ACC112 (cell line): ENCODE measurements at regions not wholly inside any gene's neighbourhood (a gene's known extent, or its start where the extent isn't known, plus 50 kb on each side); places are given as distances from the start of the nearest gene placed in this dataset.
"Not testable (repeated sequence)": the region's sequence is repeated elsewhere in the genome, so short reads cannot be mapped to it uniquely, and the experiment has no call there.

Experiments
- H2AFZ ChIP-seq: fragments of 200-600 bp; sonication (generic); one replicate; pipeline ENCODE4 v1.6.0; 2017; ENCODE audit warnings: antibody characterized with exemption, low read length; ENCODE audit not compliant: unreplicated experiment
- H3K27ac ChIP-seq: fragments of 200-600 bp; sonication (generic); 2 replicates; pipeline ENCODE4 v1.5.1; 2014; ENCODE audit warnings: low read depth, mild to moderate bottlenecking, antibody characterized with exemption, low read length, moderate library complexity
- H3K27me3 ChIP-seq: fragments of 200-600 bp; sonication (generic); 2 replicates; pipeline ENCODE4 v1.6.1; 2014; ENCODE audit warnings: mild to moderate bottlenecking, antibody characterized with exemption, low read length, moderate library complexity, mixed read lengths; ENCODE audit not compliant: insufficient read depth
- H3K36me3 ChIP-seq: fragments of 200-600 bp; sonication (generic); 2 replicates; pipeline ENCODE4 v1.6.1; 2016; ENCODE audit warnings: mild to moderate bottlenecking, antibody characterized with exemption, low read length, moderate library complexity, mixed read lengths; ENCODE audit not compliant: insufficient read depth
- H3K4me1 ChIP-seq: fragments of 200-600 bp; sonication (generic); one replicate; pipeline ENCODE4 v1.6.1; 2016; ENCODE audit warnings: low read length, mixed read lengths; ENCODE audit not compliant: insufficient read depth, unreplicated experiment, control insufficient read depth
- H3K4me3 ChIP-seq: fragments of 200-600 bp; sonication (generic); 2 replicates; pipeline ENCODE4 v1.5.1; 2014; ENCODE audit warnings: mild to moderate bottlenecking, low read depth, low read length
- H3K79me2 ChIP-seq: fragments of 200-600 bp; sonication (generic); one replicate; pipeline ENCODE4 v1.6.0; 2016; ENCODE audit warnings: low read length; ENCODE audit not compliant: control insufficient read depth, unreplicated experiment, insufficient read depth

DNA sequence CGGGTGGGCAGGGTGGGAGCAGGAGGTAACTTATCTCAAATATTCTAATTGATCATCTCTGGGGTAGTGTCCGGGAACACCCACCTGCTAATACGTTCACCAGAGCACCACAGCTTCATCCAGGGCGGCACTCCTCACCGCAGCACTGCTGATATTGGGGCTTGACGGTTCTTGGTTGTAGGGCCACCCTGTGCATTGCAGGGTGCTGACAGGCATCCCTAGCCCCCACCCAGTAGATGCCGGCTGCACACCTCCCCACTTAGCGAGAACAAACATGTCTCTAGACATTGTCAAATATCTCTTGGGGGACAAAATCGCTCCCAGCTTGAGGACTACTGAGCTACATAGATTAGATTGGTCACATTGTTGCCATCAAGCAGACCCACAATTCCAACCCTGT, 73.9 kb upstream of the WASF3 start:
- Histone ChIP-seq H2AFZ (no peak overlapping the region), H3K4me3 (no peak overlapping the region), H3K4me1 (no peaks in the 10 kb centered on the region), H3K36me3 (no peaks in the 10 kb centered on the region), H3K27ac (no peak overlapping the region), H3K27me3 (no peaks in the 10 kb centered on the region), H3K79me2 (no peaks in the 10 kb centered on the region)

DNA sequence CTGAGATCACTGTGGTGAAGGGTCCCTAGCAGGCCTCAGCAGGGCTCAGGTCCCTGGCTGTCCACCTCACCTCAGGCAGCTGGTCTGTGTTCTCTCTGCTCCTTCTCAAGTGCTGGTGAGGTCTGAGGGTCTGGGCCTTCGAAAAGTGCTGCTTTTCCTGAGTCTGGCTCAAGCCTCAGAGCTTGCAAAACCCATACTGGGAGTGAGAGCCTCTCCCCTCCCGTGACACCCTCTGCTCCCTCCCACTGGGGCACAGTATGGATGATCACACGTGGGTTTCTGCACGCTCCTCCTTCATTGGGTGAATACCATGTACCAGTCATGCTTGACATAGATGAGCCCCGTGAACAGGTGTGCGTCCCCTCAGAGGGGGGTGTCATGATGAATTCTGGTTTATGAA, 73.3 kb upstream of the WASF3 start:
- Histone ChIP-seq H3K4me1 (no peaks in the 10 kb centered on the region), H3K36me3 (no peaks in the 10 kb centered on the region), H3K27me3 (no peaks in the 10 kb centered on the region; the same call in 1 of the 2 replicates), H3K27ac (no peak overlapping the region), H3K79me2 (no peaks in the 10 kb centered on the region), H3K4me3 (no peak overlapping the region), H2AFZ (no peak overlapping the region)

DNA sequence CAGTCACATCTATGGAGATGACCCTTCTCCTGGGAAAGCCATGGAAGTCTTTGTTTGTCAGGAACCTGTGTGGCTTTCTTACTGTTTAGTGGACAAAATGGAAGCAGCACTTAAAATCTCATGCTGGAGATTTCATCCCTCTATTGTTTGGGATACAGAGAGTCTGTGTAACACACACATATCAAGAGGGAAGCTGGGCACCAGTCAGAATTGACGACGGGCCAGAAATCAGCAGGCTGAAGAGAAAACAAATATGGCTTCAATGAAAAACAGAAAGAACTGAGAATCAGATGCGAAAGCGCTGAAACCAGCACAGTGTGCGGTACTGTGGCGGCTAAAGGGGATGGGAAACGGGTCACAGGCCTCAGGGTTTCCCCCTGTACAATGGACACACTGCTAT, 72.2 kb upstream of the WASF3 start:
- Histone ChIP-seq H2AFZ (no peak overlapping the region), H3K4me1 (no peaks in the 10 kb centered on the region), H3K79me2 (no peaks in the 10 kb centered on the region), H3K27me3 (no peaks in the 10 kb centered on the region; the same call in 1 of the 2 replicates), H3K4me3 (no peak overlapping the region), H3K36me3 (no peaks in the 10 kb centered on the region), H3K27ac (no peak overlapping the region)

DNA sequence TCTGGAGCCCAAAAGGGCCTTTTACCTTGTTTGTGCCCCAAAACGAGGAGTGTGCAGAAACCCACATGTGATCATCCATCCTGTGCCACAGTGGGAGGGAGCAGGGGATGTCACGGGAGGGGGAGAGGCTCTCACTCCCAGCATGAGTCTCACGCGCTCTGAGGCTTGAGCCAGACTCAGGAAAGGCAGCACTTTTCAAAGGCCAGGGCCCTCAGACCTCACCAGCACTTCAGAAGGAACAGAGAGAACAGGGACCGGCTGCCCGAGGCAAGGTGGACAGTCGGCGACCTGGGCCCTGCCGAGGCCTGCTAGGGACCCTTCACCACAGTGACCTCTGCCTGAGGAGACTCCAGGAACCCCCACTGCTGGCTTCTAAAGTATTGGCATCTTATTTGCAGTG, 71.7 kb upstream of the WASF3 start:
- no peak overlapping the region for H3K27ac ChIP-seq
- no peaks in the 10 kb centered on the region for H3K36me3 ChIP-seq
- no peaks in the 10 kb centered on the region for H3K79me2 ChIP-seq
- no peak overlapping the region for H3K4me3 ChIP-seq
- no peak overlapping the region for H2AFZ ChIP-seq
- no peaks in the 10 kb centered on the region; the same call in 1 of the 2 replicates for H3K27me3 ChIP-seq
- H3K4me1 ChIP-seq: no peaks in the 10 kb centered on the region

DNA sequence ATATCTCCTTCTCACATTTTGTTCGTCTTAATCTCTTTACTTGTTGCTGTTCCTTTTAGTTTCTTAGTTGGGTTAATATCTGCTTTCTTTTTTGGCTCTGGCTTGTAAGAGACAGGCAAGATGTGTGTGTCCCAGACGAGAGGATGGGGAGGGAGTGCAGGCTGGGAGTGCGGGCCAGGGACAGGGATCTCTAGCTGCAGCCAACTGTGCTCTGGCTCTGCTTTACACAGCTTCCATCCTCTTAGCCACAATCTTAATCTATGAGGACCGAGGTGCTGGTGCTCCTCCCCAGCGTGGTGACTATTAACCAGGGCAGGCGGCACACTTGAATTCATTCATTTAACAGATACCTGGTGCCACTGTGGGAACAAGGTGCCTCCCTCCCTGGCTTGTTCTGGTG, 70.9 kb upstream of the WASF3 start:
- Histone ChIP-seq H3K79me2 (no peaks in the 10 kb centered on the region), H2AFZ (no peak overlapping the region), H3K27ac (no peak overlapping the region), H3K4me1 (no peaks in the 10 kb centered on the region), H3K27me3 (no peaks in the 10 kb centered on the region; the same call in 1 of the 2 replicates), H3K4me3 (no peak overlapping the region), H3K36me3 (no peaks in the 10 kb centered on the region)

DNA sequence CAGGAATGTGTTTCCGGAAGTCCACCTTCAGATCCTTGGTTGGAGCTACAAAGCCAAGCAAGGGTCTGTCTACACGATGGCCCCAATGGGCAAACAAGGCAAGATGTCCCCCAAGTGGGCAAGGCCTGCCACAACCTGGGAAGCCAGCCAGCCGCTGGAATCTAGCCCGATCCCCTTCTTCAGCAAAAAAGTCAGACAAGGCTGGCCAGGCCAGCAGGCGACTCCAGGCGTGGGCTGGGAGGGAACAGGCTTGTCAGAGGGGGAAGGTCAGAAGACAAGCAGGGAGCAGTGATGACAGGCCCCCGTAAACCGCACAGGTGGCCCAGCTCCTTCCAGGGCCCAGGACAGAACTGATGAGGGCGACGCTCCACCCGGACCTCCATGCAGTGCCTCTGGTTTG, 69.7 kb upstream of the WASF3 start:
- H3K4me1 ChIP-seq: no peaks in the 10 kb centered on the region
- no peak overlapping the region for H3K4me3 ChIP-seq
- H3K79me2 ChIP-seq: no peaks in the 10 kb centered on the region
- H2AFZ ChIP-seq: no peak overlapping the region
- no peak overlapping the region for H3K27ac ChIP-seq
- no peaks in the 10 kb centered on the region; the same call in 1 of the 2 replicates for H3K27me3 ChIP-seq
- H3K36me3 ChIP-seq: no peaks in the 10 kb centered on the region

DNA sequence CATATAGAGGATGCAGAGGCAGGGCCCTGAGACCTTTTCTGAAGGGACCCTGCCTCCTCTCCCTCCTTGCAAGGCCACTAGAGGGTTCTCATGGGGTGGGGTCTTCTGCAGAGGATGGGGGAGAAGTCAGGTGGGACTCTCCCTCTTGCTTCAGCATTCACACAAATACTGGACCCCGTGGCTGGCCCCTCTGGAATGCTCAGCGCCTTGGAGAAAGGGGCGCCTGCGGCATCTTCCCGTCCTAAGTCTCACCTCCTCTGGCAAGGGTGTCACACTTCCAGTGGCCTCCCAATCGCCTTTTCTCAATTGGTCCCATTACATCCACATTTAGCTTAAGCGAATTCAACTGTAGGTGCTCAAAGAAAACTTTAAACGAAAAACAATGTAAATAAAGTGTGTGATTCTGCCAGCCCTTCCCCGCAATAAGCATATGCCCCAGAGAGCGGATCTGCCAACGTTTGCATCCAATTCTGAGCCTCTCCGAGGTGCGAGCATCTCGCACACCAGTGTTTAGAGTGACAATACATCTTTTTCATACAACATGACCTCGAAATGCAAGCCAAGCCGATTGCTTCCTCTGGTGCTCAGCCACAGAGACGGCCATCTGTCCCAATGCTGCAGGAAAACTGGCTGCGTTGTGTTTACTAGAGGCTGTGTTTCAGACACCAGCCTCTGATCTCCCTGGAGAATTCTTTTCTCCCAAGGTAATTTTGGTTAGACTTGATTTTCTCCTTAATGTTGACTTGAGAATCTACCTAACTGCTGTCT, 69.1 kb upstream of the WASF3 start:
- H3K4me1 ChIP-seq: no peaks in the 10 kb centered on the region
- no peak overlapping the region for H3K27ac ChIP-seq
- H3K4me3 ChIP-seq: no peak overlapping the region
- H2AFZ ChIP-seq: no peak overlapping the region
- H3K36me3 ChIP-seq: no peaks in the 10 kb centered on the region
- no peaks in the 10 kb centered on the region; the same call in 1 of the 2 replicates for H3K27me3 ChIP-seq
- no peaks in the 10 kb centered on the region for H3K79me2 ChIP-seq

DNA sequence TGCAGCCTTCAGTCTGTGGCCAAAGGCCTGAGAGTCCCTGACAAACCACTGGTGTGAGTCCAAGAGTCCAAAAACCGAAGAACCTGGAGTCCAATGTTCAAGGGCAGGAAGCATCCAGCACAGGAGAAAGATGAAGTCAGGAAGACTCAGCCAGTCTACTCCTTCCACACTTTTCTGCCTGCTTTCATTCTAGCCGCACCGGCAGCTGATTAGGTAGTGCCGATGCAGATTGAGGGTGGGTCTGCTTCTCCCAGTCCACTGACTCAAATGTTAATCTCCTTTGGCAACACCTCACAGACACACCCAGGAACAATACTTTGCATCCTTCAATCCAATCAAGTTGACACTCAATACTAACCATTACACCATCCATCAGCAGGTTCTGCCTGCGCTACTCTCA, 65.2 kb upstream of the WASF3 start:
- not testable (repeated sequence) for H3K79me2 ChIP-seq, H3K36me3 ChIP-seq, H3K27ac ChIP-seq, H3K4me3 ChIP-seq, H3K4me1 ChIP-seq, H2AFZ ChIP-seq, H3K27me3 ChIP-seq

DNA sequence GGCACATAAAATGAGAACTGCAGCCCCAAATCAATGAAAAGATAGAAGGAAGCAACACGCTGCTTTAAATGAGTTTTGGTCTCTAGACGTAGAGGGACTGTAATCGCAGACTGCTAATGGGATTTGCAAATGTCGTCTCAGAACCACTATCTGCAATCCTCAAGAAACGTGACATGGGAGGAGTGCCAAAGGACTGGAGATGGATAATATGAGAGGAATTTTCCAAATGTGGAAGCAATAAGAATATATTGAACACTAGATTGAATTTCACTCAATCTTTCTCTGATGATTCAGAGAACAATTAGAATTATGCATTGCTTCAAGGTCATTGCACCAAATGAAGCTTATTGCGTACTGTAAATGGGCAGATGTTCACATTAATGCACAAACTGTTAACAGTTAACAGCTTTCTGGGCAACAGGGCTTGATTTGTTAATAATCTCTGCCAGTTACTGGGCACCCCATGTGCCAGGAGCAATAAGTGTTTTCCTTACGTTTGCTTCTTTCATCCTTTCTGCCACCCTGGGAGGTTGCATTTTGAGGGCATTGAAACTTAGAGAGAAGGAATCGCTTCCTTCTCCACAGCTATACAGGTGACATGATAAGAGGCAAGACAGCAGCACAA, 62.8 kb upstream of the WASF3 start:
- Histone ChIP-seq H3K27me3 (no peaks in the 10 kb centered on the region; the same call in 1 of the 2 replicates), H2AFZ (no peak overlapping the region), H3K27ac (no peak overlapping the region), H3K79me2 (no peaks in the 10 kb centered on the region), H3K4me3 (no peak overlapping the region), H3K36me3 (no peaks in the 10 kb centered on the region), H3K4me1 (peaks cover 26% of the 10 kb centered on the region)

DNA sequence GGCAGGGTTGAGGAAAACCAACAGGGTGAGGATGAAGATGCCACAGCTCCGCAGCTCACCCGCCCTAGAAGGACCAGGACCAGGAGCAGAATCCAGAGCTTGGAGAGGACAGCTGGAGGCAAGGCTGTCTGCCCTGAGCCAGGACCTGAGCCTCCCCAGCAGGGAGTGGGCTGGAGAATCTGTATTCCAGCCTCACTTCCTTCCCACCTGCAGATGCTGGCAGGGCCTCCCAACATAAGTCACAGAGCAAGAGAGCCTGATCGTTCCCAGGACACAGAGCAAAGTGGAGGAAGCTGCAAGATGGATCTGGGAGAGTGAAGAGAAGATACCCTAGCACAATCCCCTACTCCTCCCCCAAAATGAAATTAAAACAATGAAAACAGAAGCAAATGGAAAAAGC, 61.7 kb upstream of the WASF3 start:
- Histone ChIP-seq H3K36me3 (no peaks in the 10 kb centered on the region), H3K27me3 (no peaks in the 10 kb centered on the region), H3K4me1 (peaks cover 27% of the 10 kb centered on the region), H2AFZ (no peak overlapping the region), H3K79me2 (no peaks in the 10 kb centered on the region), H3K4me3 (no peak overlapping the region), H3K27ac (no peak overlapping the region)

DNA sequence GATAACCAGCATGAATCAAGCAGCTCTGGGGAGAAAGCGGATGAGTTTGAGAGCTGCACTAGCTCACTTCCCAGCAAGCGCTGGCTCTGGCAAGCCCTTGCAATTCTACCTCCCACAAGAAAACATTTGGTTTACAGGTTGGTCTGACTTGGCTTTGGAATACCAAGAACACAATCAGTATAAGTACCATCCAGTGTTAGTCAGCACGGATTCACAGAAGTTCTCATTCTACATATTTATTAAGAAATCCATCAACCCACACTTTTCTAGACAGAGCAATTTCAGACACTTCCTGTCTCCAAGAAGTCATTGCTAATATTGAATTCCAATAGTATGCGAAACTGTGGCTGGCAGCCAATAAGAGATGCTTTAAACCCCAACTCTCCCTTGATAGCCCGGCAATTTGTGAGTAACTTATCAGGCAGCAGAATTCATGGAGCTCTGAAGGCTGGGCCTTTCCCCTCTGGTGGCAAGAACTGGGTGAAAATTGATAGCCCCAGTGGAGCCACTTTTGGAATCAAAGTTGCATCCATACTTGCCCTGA, 59.4 kb upstream of the WASF3 start:
- Histone ChIP-seq H3K4me3 (peak overlapping the region; percentile 50), H2AFZ (no peak overlapping the region), H3K27ac (peak overlapping the region; percentile 72)

More for the DNA sequence above, 59.4 kb upstream of the WASF3 start:
- Histone ChIP-seq H3K27me3 (no peaks in the 10 kb centered on the region), H3K4me1 (peaks cover 36% of the 10 kb centered on the region), H3K79me2 (no peaks in the 10 kb centered on the region), H3K36me3 (no peaks in the 10 kb centered on the region)
